ENCODE measurements at regions not wholly inside any gene's neighbourhood (a gene's known extent, or its start where the extent isn't known, plus 50 kb on each side); places are given as distances from the start of the nearest gene placed in this dataset.

GRCh38 chr12:34291001-34291400 is 268.7 kb downstream of the ALG10 start:
- DNase-seq (ENCODE audit: low read depth), result no peak

GRCh38 chr12:34291426-34291901 is 269.2 kb downstream of the ALG10 start:
- no peak for DNase-seq (ENCODE audit: low read depth)

GRCh38 chr12:34292736-34293625 is 270.7 kb downstream of the ALG10 start:
- DNase-seq (ENCODE audit: low read depth), result no peak

GRCh38 chr12:34294137-34294536 is 271.8 kb downstream of the ALG10 start:
- no peak for DNase-seq (ENCODE audit: low read depth)

GRCh38 chr12:34294671-34295365 is 272.5 kb downstream of the ALG10 start:
- DNase-seq (ENCODE audit: low read depth), result no peak

- DNase-seq (ENCODE audit: low read depth), result no peak
Observed at GRCh38 chr12:34295366-34296142, 273.3 kb downstream of the ALG10 start.

GRCh38 chr12:34296143-34297041 is 274.1 kb downstream of the ALG10 start:
- no peak for DNase-seq (ENCODE audit: low read depth)

GRCh38 chr12:34297126-34297789 is 275.0 kb downstream of the ALG10 start:
- DNase-seq (ENCODE audit: low read depth), result no peak

GRCh38 chr12:34297790-34298164 is 275.5 kb downstream of the ALG10 start:
- DNase-seq (ENCODE audit: low read depth), result no peak

GRCh38 chr12:34298176-34298970 is 276.1 kb downstream of the ALG10 start:
- no peak for DNase-seq (ENCODE audit: low read depth)

- DNase-seq (ENCODE audit: low read depth), result no peak
Observed at GRCh38 chr12:34298971-34299801, 276.9 kb downstream of the ALG10 start.

- DNase-seq (ENCODE audit: low read depth), result no peak
Observed at GRCh38 chr12:34299802-34300193, 277.5 kb downstream of the ALG10 start.

- DNase-seq (ENCODE audit: low read depth), result no peak
Observed at GRCh38 chr12:34300376-34301250, 278.3 kb downstream of the ALG10 start.

GRCh38 chr12:34301251-34302130 is 279.2 kb downstream of the ALG10 start:
- no peak for DNase-seq (ENCODE audit: low read depth)

GRCh38 chr12:34302131-34302885 is 280.0 kb downstream of the ALG10 start:
- DNase-seq (ENCODE audit: low read depth), result no peak

All from activated T-cell treated with anti-CD3 and anti-CD28 coated beads for 24 hours (primary cell).